ENCODE measurements at regions not wholly inside any gene's neighbourhood (a gene's known extent, or its start where the extent isn't known, plus 50 kb on each side); places are given as distances from the start of the nearest gene placed in this dataset.

GRCh38 chr9:106620081-106620480, 242.9 kb upstream of the ZNF462 start:
- DNase-seq (ENCODE audit: low read depth, low spot score): no peak
- FAIRE-seq: no peak
- Histone ChIP-seq H3K36me3 (ENCODE audit: control insufficient read depth in 2 of 2, extremely low read depth in 1 of 2, insufficient read depth in 2 of 2, low read length in 2 of 2) (no peaks in the 10 kb centered on the region), H3K27me3 (ENCODE audit: control insufficient read depth in 2 of 2, insufficient read depth in 2 of 2, low read length in 2 of 2) (no peaks in the 10 kb centered on the region), H3K4me2 (ENCODE audit: insufficient read depth, low read length) (no peak overlapping the region), H3K79me2 (ENCODE audit: control insufficient read depth, insufficient read depth, low read length) (no peaks in the 10 kb centered on the region), H3K27ac (ENCODE audit: insufficient read depth, low read depth, low read length) (no peak overlapping the region), H3K4me1 (ENCODE audit: control insufficient read depth, extremely low read depth, insufficient read depth, low read length) (no peaks in the 10 kb centered on the region), H3K4me3 (replicated peaks in 1 of 3; ENCODE audit: insufficient read depth in 1 of 3, low read depth in 1 of 3, low read length in 3 of 3) (no peak overlapping the region), H4K20me1 (replicated peaks; ENCODE audit: control insufficient read depth, extremely low read depth, insufficient read depth, low read length) (no peaks in the 10 kb centered on the region), H3K9ac (replicated peaks; ENCODE audit: extremely low read depth, insufficient read depth, low read length) (no peak overlapping the region), H3K9me3 (replicated peaks; ENCODE audit: control insufficient read depth, insufficient read depth, low read length) (no peaks in the 10 kb centered on the region), H2AFZ (ENCODE audit: low read depth, low read length) (no peak overlapping the region), H3K9me1 (replicated peaks; ENCODE audit: control insufficient read depth, extremely low read depth, insufficient read depth, low read length) (no peaks in the 10 kb centered on the region)
- BruUV-seq (replicated peaks): no TSS peak
- CTCF ChIA-PET: no interaction called here
- dilution Hi-C loops (cut with MboI; ENCODE audit: extremely low pct_ligation_motif_present, low sequenced_read_pairs) (no loop called here), intact Hi-C loops (cut with micrococcal nuclease) (no loop called here)
- POLR2A ChIA-PET: no interaction called here
- no peak for TF ChIP-seq POLR2A (IDR thresholded peaks at IDR 0.05; ENCODE audit: low read depth, low read length)
- TF ChIP-seq JUN (IDR thresholded peaks at IDR 0.05; ENCODE audit: borderline replicate concordance, insufficient read depth, insufficient read length, low read depth): no peak
- TF ChIP-seq CTCF (IDR thresholded peaks at IDR 0.05; ENCODE audit: extremely low read depth in 1 of 2, insufficient read depth in 1 of 2, low read depth in 1 of 2, low read length in 2 of 2): no peak
- TF ChIP-seq FOS (IDR thresholded peaks at IDR 0.05; ENCODE audit: borderline replicate concordance, insufficient read depth, low read length): no peak
- TF ChIP-seq GATA2 (IDR thresholded peaks at IDR 0.05; ENCODE audit: insufficient read depth, insufficient read length, low read depth, low read length): no peak
- TF ChIP-seq POLR2AphosphoS5 (IDR thresholded peaks at IDR 0.05; ENCODE audit: insufficient read depth, low read depth, low read length): no peak
- TF ChIP-seq MYC (IDR thresholded peaks at IDR 0.05; ENCODE audit: low read depth, low read length): no peak
- TF ChIP-seq MAX (IDR thresholded peaks at IDR 0.05; ENCODE audit: insufficient read depth, insufficient read length): no peak
- no peak for TF ChIP-seq EZH2 (IDR thresholded peaks at IDR 0.05; ENCODE audit: borderline replicate concordance, low read depth, low read length, severe bottlenecking)
